GM06990 (cell line): ENCODE measurements at regions not wholly inside any gene's neighbourhood (a gene's known extent, or its start where the extent isn't known, plus 50 kb on each side); places are given as distances from the start of the nearest gene placed in this dataset.

Source experiments
- DNase-seq: peaks from one replicate; pipeline ENCODE4 v3.0.0-alpha.2; 2011; ENCODE audit not compliant: insufficient read length; ENCODE audit errors: extremely low read depth
- H3K27me3 ChIP-seq: replicated peaks from 2 replicates; pipeline ENCODE4 v1.6.0; 2011; ENCODE audit warnings: low read length; ENCODE audit not compliant: control insufficient read depth, insufficient read depth
- H3K36me3 ChIP-seq: 2 replicates; pipeline ENCODE4 v1.5.1; 2011; ENCODE audit warnings: low read length; ENCODE audit not compliant: control insufficient read depth, insufficient read depth
- H3K4me3 ChIP-seq: replicated peaks from 2 replicates; pipeline ENCODE4 v1.5.1; 2011; ENCODE audit warnings: low read depth, mild to moderate bottlenecking, control low read depth, low read length
- CTCF ChIP-seq: IDR thresholded peaks from 2 replicates; pipeline ENCODE4 v1.5.1; 2011; ENCODE audit warnings: low read length, control low read depth, mild to moderate bottlenecking, inconsistent platforms; ENCODE audit not compliant: insufficient read depth, poor library complexity, severe bottlenecking

DNA sequence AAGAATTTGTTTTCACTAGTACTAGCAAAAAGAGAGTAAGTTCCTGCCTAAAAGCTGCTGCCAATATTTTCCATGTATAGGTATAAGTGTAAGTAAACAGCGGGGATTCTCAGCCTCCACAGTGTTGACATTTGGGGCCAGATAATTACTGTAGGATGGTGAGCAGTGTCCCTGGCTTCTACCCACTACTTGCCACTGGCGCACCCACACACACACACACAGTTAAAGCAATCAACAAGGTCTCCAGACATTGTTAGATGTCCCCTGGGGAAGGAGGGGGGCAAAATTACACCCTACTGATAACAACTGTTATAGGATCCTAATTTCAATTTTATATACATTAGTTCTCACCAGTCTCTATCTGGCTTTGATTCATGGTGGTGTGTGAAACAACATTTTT, 417.0 kb upstream of the PSMD7 start:
- Histone ChIP-seq H3K27me3 (no peaks in the 10 kb centered on the region), H3K36me3 (no peaks in the 10 kb centered on the region), H3K4me3 (no peak overlapping the region)
- DNase-seq, result no peak
- no peak for TF ChIP-seq CTCF

- Histone ChIP-seq H3K36me3 (no peaks in the 10 kb centered on the region), H3K4me3 (no peak overlapping the region), H3K27me3 (no peaks in the 10 kb centered on the region)
- peak; percentile 39 for TF ChIP-seq CTCF
- DNase-seq, result no peak
These were observed 418.0 kb upstream of the PSMD7 start for GRCh38 chr16:73878611-73879010.

GRCh38 chr16:73877150-73877549, 419.5 kb upstream of the PSMD7 start:
- H3K36me3 ChIP-seq, result no peaks in the 10 kb centered on the region
- no peak overlapping the region for H3K4me3 ChIP-seq
- no peaks in the 10 kb centered on the region for H3K27me3 ChIP-seq
- no peak for TF ChIP-seq CTCF
- DNase-seq, result no peak

- TF ChIP-seq CTCF, result no peak
- Histone ChIP-seq H3K4me3 (no peak overlapping the region), H3K27me3 (no peaks in the 10 kb centered on the region), H3K36me3 (no peaks in the 10 kb centered on the region)
- DNase-seq, result no peak
These were observed 420.5 kb upstream of the PSMD7 start for GRCh38 chr16:73875996-73876690.

GRCh38 chr16:73874324-73874723, 422.3 kb upstream of the PSMD7 start:
- DNase-seq, result no peak
- Histone ChIP-seq H3K4me3 (no peak overlapping the region), H3K27me3 (no peaks in the 10 kb centered on the region), H3K36me3 (no peaks in the 10 kb centered on the region)
- TF ChIP-seq CTCF, result no peak

DNA sequence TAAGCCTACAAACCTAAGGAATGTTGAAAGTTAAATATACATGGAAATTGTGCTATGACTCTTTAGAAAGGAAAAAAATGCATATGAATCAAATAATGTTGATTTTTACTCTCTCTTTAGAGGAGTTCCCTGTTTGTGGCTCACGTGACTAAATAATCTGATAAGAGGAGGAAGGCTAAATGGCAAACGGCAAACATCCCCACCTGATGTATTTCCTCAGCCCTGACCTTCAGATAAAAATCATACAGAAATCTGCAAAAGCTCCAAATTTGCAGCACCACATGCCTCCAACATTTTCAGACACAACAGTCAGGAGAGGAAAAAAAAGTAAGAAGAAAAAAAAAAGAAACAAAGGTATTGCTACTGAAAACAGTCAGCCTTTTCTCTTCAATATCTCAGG, 423.0 kb upstream of the PSMD7 start:
- H3K36me3 ChIP-seq, result no peaks in the 10 kb centered on the region
- H3K4me3 ChIP-seq, result no peak overlapping the region
- TF ChIP-seq CTCF, result no peak
- no peak for DNase-seq
- H3K27me3 ChIP-seq, result no peaks in the 10 kb centered on the region
